Natural killer cell (primary cell): ENCODE measurements at regions not wholly inside any gene's neighbourhood (a gene's known extent, or its start where the extent isn't known, plus 50 kb on each side); places are given as distances from the start of the nearest gene placed in this dataset.

Experiments used
- ATAC-seq, 3 donors: fragments of 150-1000 bp in 2 of 3; fragments of 200-7000 bp in 1 of 3; cut with Tn5 transposase; 1 replicate in 1 of 3; 2 replicates in 2 of 3; pipeline ENCODE4 v1.10.0; 2021; ENCODE audit warnings: mild to moderate bottlenecking in 2 of 3, moderate library complexity in 2 of 3
- DNase-seq, 2 donors: peaks; one replicate each; pipeline versions ENCODE4 v3.0.0 to v3.0.0-alpha.2; 2013 to 2021; ENCODE audit warnings: mixed read lengths in 1 of 2
- H3K27ac ChIP-seq: one replicate; pipeline ENCODE4 v1.5.1; 2013; ENCODE audit warnings: mild to moderate bottlenecking, low read length
- H3K27me3 ChIP-seq: one replicate; pipeline ENCODE4 v1.6.1; 2013; ENCODE audit warnings: low read length; ENCODE audit not compliant: control insufficient read depth, insufficient read depth
- H3K36me3 ChIP-seq: one replicate; pipeline ENCODE4 v1.6.1; 2013; ENCODE audit warnings: low read length; ENCODE audit not compliant: control insufficient read depth, insufficient read depth
- H3K4me1 ChIP-seq: one replicate; pipeline ENCODE4 v1.6.1; 2013; ENCODE audit warnings: low read length; ENCODE audit not compliant: control insufficient read depth, insufficient read depth
- H3K4me3 ChIP-seq: one replicate; pipeline ENCODE4 v1.5.1; 2013; ENCODE audit warnings: low read length
- H3K9me3 ChIP-seq: one replicate; pipeline ENCODE4 v1.6.1; 2013; ENCODE audit warnings: low read length; ENCODE audit not compliant: control insufficient read depth, insufficient read depth
- H3K27ac Mint-ChIP-seq, 2 donors: one replicate each; pipeline ENCODE4 v1.8.0; 2022; ENCODE audit warnings: mild to moderate bottlenecking in 2 of 2, mixed read lengths in 2 of 2, moderate library complexity in 1 of 2
- H3K27me3 Mint-ChIP-seq, 2 donors: one replicate each; pipeline ENCODE4 v1.8.0; 2022; ENCODE audit warnings: low read depth in 2 of 2, mixed read lengths in 2 of 2
- H3K36me3 Mint-ChIP-seq: one replicate; pipeline ENCODE4 v1.8.0; 2022; ENCODE audit warnings: mixed read lengths
- H3K4me1 Mint-ChIP-seq, 2 donors: one replicate each; pipeline ENCODE4 v1.8.0; 2022; ENCODE audit warnings: mixed read lengths in 2 of 2
- H3K4me3 Mint-ChIP-seq: one replicate; pipeline ENCODE4 v1.8.0; 2022; ENCODE audit warnings: mild to moderate bottlenecking, moderate library complexity, mixed read lengths
- H3K9me3 Mint-ChIP-seq, 2 donors: one replicate each; pipeline ENCODE4 v1.8.0; 2022; ENCODE audit warnings: mixed read lengths in 2 of 2
- CTCF ChIP-seq: fragments of 200-600 bp; IDR thresholded peaks from one replicate; pipeline ENCODE4 v1.8.0; 2022; ENCODE audit warnings: antibody characterized with exemption
- WGBS: methylation state at CpG from one replicate; pipeline ENCODE4 v1.1.7; 2013; ENCODE audit warnings: missing lambda C conversion rate; ENCODE audit not compliant: insufficient coverage; 5-methylcytosine and 5-hydroxymethylcytosine counted together
- intact Hi-C: fragments of 100-400 bp; cut with micrococcal nuclease; formaldehyde crosslinking; loops from one replicate; pipeline ENCODE4 v1.14.2; 2022

DNA sequence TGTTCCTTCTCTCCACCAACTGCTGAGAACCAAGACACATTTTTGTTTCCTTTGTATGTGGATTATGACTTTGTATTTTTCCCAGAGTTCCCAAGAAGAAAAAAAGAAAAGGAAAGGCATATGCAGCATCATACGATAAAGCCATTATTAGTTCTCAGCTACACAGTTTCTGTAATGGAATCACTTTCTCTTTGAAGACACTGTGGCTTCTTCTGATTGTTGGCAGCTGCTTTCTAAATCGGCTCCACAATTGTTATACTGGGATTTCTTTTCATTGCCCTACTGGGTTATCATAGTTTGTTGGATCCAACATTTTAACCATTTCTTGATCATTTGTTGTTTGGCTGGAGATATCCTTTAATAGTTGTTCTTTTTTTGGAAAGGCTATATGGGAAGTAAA is 89.5 kb upstream of the HIVEP3 start:
- Histone ChIP-seq H3K27me3 (no peaks in the 10 kb centered on the region), H3K27ac (no peak overlapping the region), H3K4me3 (no peak overlapping the region), H3K4me1 (no peaks in the 10 kb centered on the region), H3K36me3 (no peaks in the 10 kb centered on the region), H3K9me3 (no peaks in the 10 kb centered on the region)
- Mint-ChIP-seq H3K9me3 (no peaks in the 10 kb centered on the region), H3K4me1 (peaks cover 57 to 65% of the 10 kb centered on the region in 2 donors), H3K4me3 (no peak overlapping the region), H3K27ac (peak overlapping the region in 1 of 2 donors; percentile 58), H3K27me3 (no peaks in the 10 kb centered on the region), H3K36me3 (no peaks in the 10 kb centered on the region)
- intact Hi-C loops: no loop called here
- TF ChIP-seq CTCF: no peak
- no peak for ATAC-seq
- WGBS: 100% methylated on average over 2 of the region's 2 CpGs
- DNase-seq: no peak

DNA sequence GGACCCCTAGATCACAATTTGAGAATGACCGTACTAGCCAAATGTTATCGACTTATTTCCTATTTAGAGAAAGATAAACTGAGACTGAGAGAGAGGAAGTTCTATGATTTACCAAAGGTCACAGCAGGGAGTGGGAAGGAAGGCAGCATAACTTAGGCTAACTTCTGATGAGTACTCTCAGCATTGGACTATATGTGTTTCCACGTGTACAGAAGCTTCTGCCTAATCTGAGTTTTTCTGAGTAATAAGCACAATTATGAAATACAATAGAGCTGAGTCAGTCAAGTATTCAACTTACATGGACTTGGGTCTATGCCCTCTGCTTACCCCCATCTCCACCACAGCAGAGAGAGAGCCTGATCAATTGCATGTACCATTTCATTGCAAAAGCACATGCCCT is 88.1 kb upstream of the HIVEP3 start:
- Histone ChIP-seq H3K4me3 (no peak overlapping the region), H3K9me3 (no peaks in the 10 kb centered on the region), H3K4me1 (no peaks in the 10 kb centered on the region), H3K36me3 (no peaks in the 10 kb centered on the region), H3K27ac (no peak overlapping the region), H3K27me3 (no peaks in the 10 kb centered on the region)
- ATAC-seq (no peak), DNase-seq (no peak)
- Mint-ChIP-seq H3K27me3 (no peaks in the 10 kb centered on the region), H3K27ac (no peak overlapping the region), H3K36me3 (no peaks in the 10 kb centered on the region), H3K4me3 (no peak overlapping the region), H3K4me1 (peaks cover 47 to 54% of the 10 kb centered on the region in 2 donors), H3K9me3 (no peaks in the 10 kb centered on the region)
- intact Hi-C loops: no loop called here
- 87% methylated on average over 3 of the region's 3 CpGs for WGBS
- TF ChIP-seq CTCF: no peak

DNA sequence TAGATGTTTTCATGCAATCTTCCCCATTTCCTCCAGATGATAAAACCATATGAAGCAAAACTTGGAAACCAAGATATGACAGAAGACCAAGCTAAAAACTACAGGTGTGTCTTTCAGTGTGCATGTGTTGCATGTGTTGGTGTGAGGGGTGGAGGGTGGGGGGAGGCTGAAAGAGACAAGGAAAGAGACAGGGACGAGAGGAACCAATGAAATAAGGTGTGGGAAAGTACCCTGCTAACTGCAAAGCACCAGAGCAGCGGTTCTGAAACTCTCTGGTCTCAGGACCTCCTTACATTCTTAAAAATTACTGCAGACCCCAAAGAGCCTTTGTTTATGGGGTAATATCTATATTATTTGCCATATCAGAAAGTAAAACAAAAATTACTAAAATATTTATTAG is 87.4 kb upstream of the HIVEP3 start:
- no peaks in the 10 kb centered on the region for H3K9me3 ChIP-seq
- H3K4me3 ChIP-seq: no peak overlapping the region
- H3K36me3 ChIP-seq: no peaks in the 10 kb centered on the region
- no peak for TF ChIP-seq CTCF
- DNase-seq (no peak), ATAC-seq (no peak)
- Mint-ChIP-seq H3K27ac (no peak overlapping the region), H3K4me1 (peaks cover 46 to 55% of the 10 kb centered on the region in 2 donors), H3K36me3 (no peaks in the 10 kb centered on the region), H3K4me3 (no peak overlapping the region), H3K27me3 (no peaks in the 10 kb centered on the region), H3K9me3 (no peaks in the 10 kb centered on the region)
- H3K27ac ChIP-seq: no peak overlapping the region
- no peaks in the 10 kb centered on the region for H3K4me1 ChIP-seq
- 74% methylated on average over 2 of the region's 2 CpGs for WGBS
- H3K27me3 ChIP-seq: no peaks in the 10 kb centered on the region
- intact Hi-C loops: no loop called here

DNA sequence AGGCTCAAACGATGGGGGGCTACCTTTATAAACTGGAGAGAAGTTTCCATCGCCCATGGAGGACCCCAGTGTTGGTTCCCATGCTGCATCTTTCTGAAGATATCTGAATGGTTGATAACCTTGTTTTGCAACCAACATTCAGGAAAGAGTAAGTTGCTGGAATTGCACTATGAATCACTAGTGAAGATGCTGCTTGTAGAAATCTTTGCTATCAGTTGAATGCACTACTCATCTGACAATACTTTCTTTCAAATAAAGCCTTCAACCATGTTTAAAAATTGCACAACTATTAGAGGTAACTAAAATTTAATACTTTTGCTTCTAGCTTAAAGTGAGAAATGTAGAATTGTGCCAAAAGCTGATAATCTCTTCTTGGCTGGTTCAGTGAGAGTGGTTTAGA is 86.8 kb upstream of the HIVEP3 start:
- H3K36me3 ChIP-seq: no peaks in the 10 kb centered on the region
- intact Hi-C loops: no loop called here
- H3K27ac ChIP-seq: no peak overlapping the region
- H3K4me1 Mint-ChIP-seq: peaks cover 46 to 55% of the 10 kb centered on the region in 2 donors
- no peaks in the 10 kb centered on the region for H3K27me3 ChIP-seq
- no peak for TF ChIP-seq CTCF
- no peaks in the 10 kb centered on the region for H3K27me3 Mint-ChIP-seq
- WGBS: 93% methylated on average over 2 of the region's 2 CpGs
- no peaks in the 10 kb centered on the region for H3K9me3 Mint-ChIP-seq
- H3K9me3 ChIP-seq: no peaks in the 10 kb centered on the region
- no peak overlapping the region for H3K27ac Mint-ChIP-seq
- ATAC-seq (no peak), DNase-seq (no peak)
- no peaks in the 10 kb centered on the region for H3K36me3 Mint-ChIP-seq
- H3K4me1 ChIP-seq: no peaks in the 10 kb centered on the region
- H3K4me3 ChIP-seq: no peak overlapping the region
- H3K4me3 Mint-ChIP-seq: no peak overlapping the region
